Esophagus (tissue), 2 donors: ENCODE measurements at regions not wholly inside any gene's neighbourhood (a gene's known extent, or its start where the extent isn't known, plus 50 kb on each side); places are given as distances from the start of the nearest gene placed in this dataset.

ENCODE experiments used
- H3K27ac ChIP-seq, 2 donors: one replicate each; pipeline ENCODE4 v1.5.1; 2013; ENCODE audit warnings: low read depth in 2 of 2, mild to moderate bottlenecking in 2 of 2, inconsistent platforms in 1 of 2, low read length in 1 of 2, moderate library complexity in 1 of 2
- H3K27me3 ChIP-seq, 2 donors: one replicate each; pipeline ENCODE4 v1.6.1; 2013; ENCODE audit warnings: low read length in 2 of 2, control low read depth in 1 of 2, mild to moderate bottlenecking in 1 of 2; ENCODE audit not compliant: insufficient read depth in 2 of 2, control insufficient read depth in 1 of 2
- H3K36me3 ChIP-seq, 2 donors: one replicate each; pipeline ENCODE4 v1.6.1; 2013; ENCODE audit warnings: low read length in 1 of 2; ENCODE audit not compliant: control insufficient read depth in 2 of 2, insufficient read depth in 2 of 2
- H3K4me1 ChIP-seq, 2 donors: one replicate each; pipeline ENCODE4 v1.6.1; 2013; ENCODE audit warnings: low read length in 1 of 2; ENCODE audit not compliant: control insufficient read depth in 2 of 2, insufficient read depth in 2 of 2
- H3K4me3 ChIP-seq, 2 donors: one replicate each; pipeline ENCODE4 v1.5.1; 2013; ENCODE audit warnings: low read length in 2 of 2, mild to moderate bottlenecking in 2 of 2, low read depth in 1 of 2, moderate library complexity in 1 of 2
- H3K9me3 ChIP-seq, 2 donors: one replicate each; pipeline ENCODE4 v1.6.1; 2013; ENCODE audit warnings: mild to moderate bottlenecking in 2 of 2, low read depth in 1 of 2, low read length in 1 of 2, moderate library complexity in 1 of 2; ENCODE audit not compliant: control insufficient read depth in 2 of 2, insufficient read depth in 1 of 2
- WGBS, 2 donors: extraction: QIAGEN DNeasy Blood & Tissue Kit; methylation state at CpG; one replicate each; pipeline ENCODE4 v1.1.7; 2013; 5-methylcytosine and 5-hydroxymethylcytosine counted together
- donor health status: healthy with polysubstance abuse.
- donor health status: Bipolar disorder and iron deficiency.

GRCh38 chr22:47367993-47368945 is 605.8 kb downstream of the TBC1D22A start:
- WGBS, 2 donors = 78 to 83% methylated on average over 21 of the region's 21 CpGs

GRCh38 chr22:47367107-47367690 is 604.7 kb downstream of the TBC1D22A start:
- no peak overlapping the region for H3K4me3 ChIP-seq
- H3K27ac ChIP-seq = no peak overlapping the region
- peaks cover 0 to 6% of the 10 kb centered on the region in 2 donors for H3K4me1 ChIP-seq
- 60 to 65% methylated on average over 7 of the region's 7 CpGs for WGBS, 2 donors
- H3K36me3 ChIP-seq = no peaks in the 10 kb centered on the region
- peaks cover 0 to 10% of the 10 kb centered on the region in 2 donors for H3K9me3 ChIP-seq
- H3K27me3 ChIP-seq = no peaks in the 10 kb centered on the region

More at GRCh38 chr22:47367993-47368945, 605.8 kb downstream of the TBC1D22A start:
- H3K9me3 ChIP-seq = peaks cover 0 to 10% of the 10 kb centered on the region in 2 donors
- H3K36me3 ChIP-seq = no peaks in the 10 kb centered on the region
- H3K4me1 ChIP-seq = peaks cover 0 to 6% of the 10 kb centered on the region in 2 donors
- no peak overlapping the region for H3K27ac ChIP-seq
- no peak overlapping the region for H3K4me3 ChIP-seq
- no peaks in the 10 kb centered on the region for H3K27me3 ChIP-seq

- peaks cover 0 to 10% of the 10 kb centered on the region in 2 donors for H3K9me3 ChIP-seq
- WGBS, 2 donors = 73 to 82% methylated on average over 17 of the region's 17 CpGs
- H3K27ac ChIP-seq = no peak overlapping the region
- H3K36me3 ChIP-seq = no peaks in the 10 kb centered on the region
- H3K4me3 ChIP-seq = no peak overlapping the region
- H3K27me3 ChIP-seq = no peaks in the 10 kb centered on the region
- peaks cover 0 to 6% of the 10 kb centered on the region in 2 donors for H3K4me1 ChIP-seq
These were observed 603.7 kb downstream of the TBC1D22A start for GRCh38 chr22:47366026-47366767.

- H3K9me3 ChIP-seq = peaks cover 0 to 6% of the 10 kb centered on the region in 2 donors
These were observed 598.8 kb downstream of the TBC1D22A start for GRCh38 chr22:47361247-47361646.

GRCh38 chr22:47357493-47357892 is 595.0 kb downstream of the TBC1D22A start:
- H3K9me3 ChIP-seq = no peaks in the 10 kb centered on the region
- no peaks in the 10 kb centered on the region for H3K36me3 ChIP-seq
- no peak overlapping the region for H3K4me3 ChIP-seq
- 91 to 94% methylated on average over 10 of the region's 10 CpGs for WGBS, 2 donors
- H3K4me1 ChIP-seq = no peaks in the 10 kb centered on the region
- no peaks in the 10 kb centered on the region for H3K27me3 ChIP-seq
- H3K27ac ChIP-seq = no peak overlapping the region

More at GRCh38 chr22:47361247-47361646, 598.8 kb downstream of the TBC1D22A start:
- Histone ChIP-seq H3K27me3 (no peaks in the 10 kb centered on the region), H3K4me1 (no peaks in the 10 kb centered on the region), H3K27ac (no peak overlapping the region), H3K4me3 (no peak overlapping the region), H3K36me3 (no peaks in the 10 kb centered on the region)
- 91 to 99% methylated on average over 3 of the region's 3 CpGs for WGBS, 2 donors

GRCh38 chr22:47357086-47357485 is 594.6 kb downstream of the TBC1D22A start:
- WGBS, 2 donors = 88 to 91% methylated on average over 7 of the region's 7 CpGs
- no peaks in the 10 kb centered on the region for H3K27me3 ChIP-seq
- no peak overlapping the region for H3K27ac ChIP-seq

GRCh38 chr22:47356511-47357011 is 594.1 kb downstream of the TBC1D22A start:
- Histone ChIP-seq H3K36me3 (no peaks in the 10 kb centered on the region), H3K4me3 (no peak overlapping the region), H3K27ac (no peak overlapping the region), H3K27me3 (no peaks in the 10 kb centered on the region), H3K4me1 (no peaks in the 10 kb centered on the region), H3K9me3 (no peaks in the 10 kb centered on the region)
- WGBS, 2 donors = 71 to 79% methylated on average over 5 of the region's 5 CpGs

More at GRCh38 chr22:47357086-47357485, 594.6 kb downstream of the TBC1D22A start:
- Histone ChIP-seq H3K4me3 (no peak overlapping the region), H3K4me1 (no peaks in the 10 kb centered on the region), H3K9me3 (no peaks in the 10 kb centered on the region), H3K36me3 (no peaks in the 10 kb centered on the region)

GRCh38 chr22:47355776-47356510 is 593.5 kb downstream of the TBC1D22A start:
- Histone ChIP-seq H3K4me3 (no peak overlapping the region), H3K9me3 (no peaks in the 10 kb centered on the region), H3K27ac (no peak overlapping the region), H3K4me1 (no peaks in the 10 kb centered on the region), H3K36me3 (no peaks in the 10 kb centered on the region), H3K27me3 (no peaks in the 10 kb centered on the region)
- 87% methylated on average over 13 of the region's 13 CpGs for WGBS, 2 donors

- Histone ChIP-seq H3K27ac (no peak overlapping the region), H3K9me3 (no peaks in the 10 kb centered on the region), H3K4me1 (no peaks in the 10 kb centered on the region), H3K27me3 (no peaks in the 10 kb centered on the region), H3K36me3 (no peaks in the 10 kb centered on the region), H3K4me3 (no peak overlapping the region)
- WGBS, 2 donors = 71 to 76% methylated on average over 4 of the region's 4 CpGs
These were observed 592.9 kb downstream of the TBC1D22A start for GRCh38 chr22:47355388-47355725.
